OCI-LY7 (cell line): ENCODE measurements at regions not wholly inside any gene's neighbourhood (a gene's known extent, or its start where the extent isn't known, plus 50 kb on each side); places are given as distances from the start of the nearest gene placed in this dataset.

Experiments used
- BruUV-seq: library from RNA; stranded (reverse); fragments of 400-500 nt; replicated peaks from 2 replicates; lab custom pipeline; 2021; lab: Mats Ljungman, UMichigan
- CTCF ChIA-PET: fragments of 300-600 bp; sonication (Branson Sonifier 250); formaldehyde crosslinking; loops from one replicate; lab custom pipeline; 2022; ENCODE audit warnings: antibody characterized with exemption; ENCODE audit not compliant: unreplicated experiment; lab: Charles Lee
- POLR2A ChIA-PET: fragments of 300-600 bp; sonication (Branson Sonifier 250); formaldehyde crosslinking; loops from one replicate; lab custom pipeline; 2022; ENCODE audit warnings: antibody characterized with exemption; lab: Charles Lee
- DNase-seq: peaks from one replicate; pipeline ENCODE4 v3.0.0-alpha.2; 2015; ENCODE audit warnings: low spot score
- H2AFZ ChIP-seq: fragments of 200-600 bp; sonication (generic), shearing (Covaris generic); 2 replicates; pipeline ENCODE4 v1.6.1; 2014; ENCODE audit warnings: mild to moderate bottlenecking, antibody characterized with exemption, low read length, moderate library complexity
- H3K27ac ChIP-seq: fragments of 200-600 bp; sonication (generic); 2 replicates; pipeline ENCODE4 v1.5.1; 2014; ENCODE audit warnings: mixed run types, low read depth, mild to moderate bottlenecking, moderate library complexity, low read length, inconsistent platforms; ENCODE audit not compliant: poor library complexity, severe bottlenecking
- H3K36me3 ChIP-seq: fragments of 200-600 bp; sonication (generic); 2 replicates; pipeline ENCODE4 v1.6.1; 2014; ENCODE audit warnings: mild to moderate bottlenecking, antibody characterized with exemption, low read length, moderate library complexity, mixed read lengths; ENCODE audit not compliant: insufficient read depth
- H3K4me1 ChIP-seq: fragments of 200-600 bp; sonication (generic); 2 replicates; pipeline ENCODE4 v1.5.1; 2014; ENCODE audit warnings: mild to moderate bottlenecking, low read length; ENCODE audit not compliant: insufficient read depth, poor library complexity, severe bottlenecking
- H3K4me2 ChIP-seq: fragments of 200-600 bp; sonication (generic); 2 replicates; pipeline ENCODE4 v1.6.1; 2014; ENCODE audit warnings: mild to moderate bottlenecking, low read length
- H3K4me3 ChIP-seq: fragments of 200-600 bp; sonication (generic); 2 replicates; pipeline ENCODE4 v1.5.1; 2014; ENCODE audit warnings: mild to moderate bottlenecking, low read depth, low read length; ENCODE audit not compliant: poor library complexity, severe bottlenecking
- H3K79me2 ChIP-seq: fragments of 200-600 bp; sonication (generic); 2 replicates; pipeline ENCODE4 v1.6.1; 2016; ENCODE audit warnings: low read depth, mild to moderate bottlenecking, low read length, moderate library complexity, mixed read lengths; ENCODE audit not compliant: insufficient read depth
- H3K9me2 ChIP-seq: fragments of 200-600 bp; sonication (generic); 2 replicates; pipeline ENCODE4 v1.6.1; 2016; ENCODE audit warnings: mild to moderate bottlenecking, low read length, mixed read lengths; ENCODE audit not compliant: insufficient read depth
- H3K9me3 ChIP-seq: fragments of 200-600 bp; sonication (generic); 2 replicates; pipeline ENCODE4 v1.6.1; 2014; ENCODE audit warnings: mild to moderate bottlenecking, mixed run types, low read length, mixed read lengths
- H4K20me1 ChIP-seq: fragments of 200-600 bp; sonication (generic); 2 replicates; pipeline ENCODE4 v1.6.1; 2014; ENCODE audit warnings: mild to moderate bottlenecking, antibody characterized with exemption, low read length, moderate library complexity, mixed read lengths; ENCODE audit not compliant: insufficient read depth
- CTCF ChIP-seq: fragments of 200-600 bp; sonication (generic); conservative IDR thresholded peaks from 2 replicates; pipeline ENCODE4 v1.5.1; 2014; ENCODE audit warnings: mild to moderate bottlenecking, antibody characterized with exemption, low read length, moderate library complexity, mixed read lengths
- EZH2phosphoT487 ChIP-seq: fragments of 200-600 bp; sonication (generic); IDR thresholded peaks from 2 replicates; pipeline ENCODE4 v1.6.1; 2018; ENCODE audit warnings: low read depth, borderline replicate concordance, mild to moderate bottlenecking, mixed run types, antibody characterized with exemption, low read length, moderate library complexity, mixed read lengths
- intact Hi-C: fragments of 100-400 bp; cut with micrococcal nuclease; formaldehyde crosslinking; loops from one replicate; pipeline ENCODE4 v1.10.0; 2022; ENCODE audit not compliant: unreplicated experiment

- TF ChIP-seq CTCF (no peak), EZH2phosphoT487 (no peak)
- Histone ChIP-seq H3K9me3 (peaks cover 16% of the 10 kb centered on the region; the same call in 1 of the 2 replicates), H3K27ac (no peak overlapping the region), H3K79me2 (no peaks in the 10 kb centered on the region), H4K20me1 (no peaks in the 10 kb centered on the region), H2AFZ (no peak overlapping the region), H3K4me3 (no peak overlapping the region), H3K4me1 (peaks cover 2% of the 10 kb centered on the region), H3K9me2 (no peaks in the 10 kb centered on the region), H3K4me2 (no peak overlapping the region), H3K36me3 (no peaks in the 10 kb centered on the region)
- ChIA-PET CTCF (no interaction called here), POLR2A (interaction anchor here (0.6 to 1.2 kb wide), 3 partner anchors 12 to 205 kb away, joined by 3 to 4 read pairs (median 3); no protein-coding TSS in a partner anchor)
- no peak for DNase-seq
- no TSS peak for BruUV-seq
- intact Hi-C loops = no loop called here
Measured at GRCh38 chr22:22830957-22831688, 56.5 kb upstream of the IGLL5 start.

- no peaks in the 10 kb centered on the region for H3K9me2 ChIP-seq
- ChIA-PET POLR2A (no interaction called here), CTCF (no interaction called here)
- intact Hi-C loops = no loop called here
- H3K36me3 ChIP-seq = no peaks in the 10 kb centered on the region
- peaks cover 16% of the 10 kb centered on the region; the same call in 1 of the 2 replicates for H3K9me3 ChIP-seq
- no peak overlapping the region for H3K27ac ChIP-seq
- no TSS peak for BruUV-seq
- no peak for DNase-seq
- H3K4me3 ChIP-seq = no peak overlapping the region
- no peak overlapping the region for H3K4me2 ChIP-seq
- no peak overlapping the region for H2AFZ ChIP-seq
- H3K4me1 ChIP-seq = peaks cover 4% of the 10 kb centered on the region
- no peaks in the 10 kb centered on the region for H3K79me2 ChIP-seq
- no peak for TF ChIP-seq CTCF
- no peak for TF ChIP-seq EZH2phosphoT487
- no peaks in the 10 kb centered on the region for H4K20me1 ChIP-seq
Measured at GRCh38 chr22:22833059-22833458, 54.6 kb upstream of the IGLL5 start.

- no TSS peak for BruUV-seq
- intact Hi-C loops = no loop called here
Measured at GRCh38 chr22:22833488-22833887, 54.1 kb upstream of the IGLL5 start.

More at GRCh38 chr22:22833488-22833887, 54.1 kb upstream of the IGLL5 start:
- Histone ChIP-seq H3K27ac (no peak overlapping the region), H3K4me1 (peaks cover 8% of the 10 kb centered on the region), H3K36me3 (no peaks in the 10 kb centered on the region), H3K9me2 (no peaks in the 10 kb centered on the region), H3K4me3 (no peak overlapping the region), H3K4me2 (no peak overlapping the region), H3K79me2 (no peaks in the 10 kb centered on the region), H3K9me3 (peaks cover 16% of the 10 kb centered on the region; the same call in 1 of the 2 replicates), H4K20me1 (no peaks in the 10 kb centered on the region), H2AFZ (no peak overlapping the region)
- ChIA-PET POLR2A (no interaction called here), CTCF (no interaction called here)
- DNase-seq = no peak
- TF ChIP-seq EZH2phosphoT487 (no peak), CTCF (no peak)
